GM12874 (cell line): ENCODE measurements at regions not wholly inside any gene's neighbourhood (a gene's known extent, or its start where the extent isn't known, plus 50 kb on each side); places are given as distances from the start of the nearest gene placed in this dataset.

Experiments used
- CTCF ChIP-seq: IDR thresholded peaks from 2 replicates; pipeline ENCODE4 v1.5.1; 2011; ENCODE audit warnings: low read depth, mild to moderate bottlenecking, control low read depth, low read length, moderate library complexity; ENCODE audit not compliant: insufficient read depth

GRCh38 chr11:128338811-128339210, 248.5 kb downstream of the ETS1 start:
- no peak for TF ChIP-seq CTCF

DNA sequence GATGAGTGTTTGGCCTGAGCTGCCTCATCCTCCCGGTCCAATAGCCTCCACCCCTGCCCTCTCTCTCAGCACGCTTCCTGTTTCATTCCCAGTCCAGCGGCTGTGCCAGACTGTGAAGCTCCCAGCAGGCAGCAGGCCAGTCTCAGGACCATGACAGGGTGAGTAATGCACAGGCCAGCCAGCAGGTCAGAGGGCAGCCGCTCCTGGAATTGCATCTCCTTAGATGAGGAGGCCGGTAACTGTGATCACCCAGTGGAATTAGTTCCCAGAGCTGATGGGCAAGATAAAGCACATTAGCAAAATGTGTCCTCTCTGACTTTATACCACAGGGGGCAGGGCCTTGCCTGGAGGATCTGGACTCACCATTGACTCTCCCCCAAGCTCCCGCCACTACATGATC, 251.2 kb downstream of the ETS1 start:
- no peak for TF ChIP-seq CTCF

- no peak for TF ChIP-seq CTCF
These were observed 251.6 kb downstream of the ETS1 start for GRCh38 chr11:128335729-128336128.

DNA sequence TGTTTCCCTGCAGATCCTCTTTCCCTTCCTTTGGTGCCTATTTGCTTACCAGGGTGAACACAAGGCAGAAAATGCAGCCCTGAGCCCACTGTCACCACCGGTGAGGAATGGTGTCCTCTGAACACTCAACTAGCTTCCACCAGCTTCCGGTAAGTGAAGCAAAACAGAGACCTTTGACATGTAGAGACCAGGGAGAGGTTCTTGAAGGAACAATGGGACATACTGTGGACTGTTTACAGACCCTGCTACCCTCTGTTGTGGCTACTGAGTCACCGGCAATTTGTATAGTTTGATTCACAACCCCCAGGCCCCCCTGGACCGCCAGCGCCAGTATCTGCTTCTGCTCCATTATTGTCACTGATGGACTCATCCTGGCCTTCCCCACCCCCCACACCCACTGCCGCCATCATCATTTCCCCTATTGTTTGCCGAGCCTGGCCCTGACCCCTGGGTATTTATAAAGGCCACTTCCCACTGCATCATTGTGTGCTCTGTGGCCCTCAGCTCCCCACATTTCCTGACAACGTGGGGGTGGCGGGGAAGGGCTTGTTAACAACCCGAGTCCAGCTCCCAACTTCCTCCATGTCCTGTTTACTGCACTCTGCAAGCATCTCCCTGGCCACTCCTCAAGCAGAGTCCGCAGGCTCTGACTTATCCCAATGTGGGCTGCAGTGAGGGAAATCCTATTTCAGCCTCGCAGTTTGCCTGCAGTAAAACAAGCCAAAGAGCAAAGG, 252.9 kb downstream of the ETS1 start:
- TF ChIP-seq CTCF: no peak

DNA sequence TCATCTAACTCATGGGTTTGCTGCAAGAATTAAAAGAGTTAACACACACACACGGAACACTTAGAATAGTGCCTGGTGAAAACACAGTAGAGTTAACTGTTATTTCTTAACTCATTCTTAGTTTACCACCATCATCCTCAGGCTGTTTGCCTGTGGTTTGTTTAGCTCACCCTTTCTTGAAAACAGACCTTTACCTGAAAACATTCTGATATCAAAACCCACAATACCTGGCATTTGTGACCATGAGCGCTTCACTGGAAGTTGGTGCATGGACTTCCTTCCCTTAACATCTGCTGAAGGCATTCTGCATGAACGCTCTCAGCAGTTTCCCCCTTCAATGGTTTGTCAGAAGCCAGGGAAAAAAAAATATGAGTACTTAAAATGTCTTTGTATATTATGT, 256.0 kb downstream of the ETS1 start:
- no peak for TF ChIP-seq CTCF

DNA sequence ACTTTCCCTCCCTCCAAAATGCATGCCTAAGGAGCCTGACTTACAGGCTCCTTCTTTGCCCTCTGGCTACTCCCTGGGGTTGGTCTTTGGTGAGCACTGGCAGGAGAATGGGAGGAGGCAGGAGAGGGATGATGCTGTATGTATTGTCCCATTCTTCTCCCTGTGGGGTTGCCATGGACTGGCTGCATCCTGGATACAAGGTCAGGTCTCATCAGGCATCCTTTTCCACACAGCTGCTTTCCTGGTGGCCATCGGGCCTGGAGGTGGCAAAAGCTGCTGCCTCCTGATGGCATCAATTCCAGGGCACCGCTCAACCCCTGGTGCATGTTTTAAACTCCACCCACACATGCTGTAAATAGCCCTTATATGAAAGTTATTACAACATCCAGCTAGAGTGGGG, 257.2 kb downstream of the ETS1 start:
- TF ChIP-seq CTCF: no peak

DNA sequence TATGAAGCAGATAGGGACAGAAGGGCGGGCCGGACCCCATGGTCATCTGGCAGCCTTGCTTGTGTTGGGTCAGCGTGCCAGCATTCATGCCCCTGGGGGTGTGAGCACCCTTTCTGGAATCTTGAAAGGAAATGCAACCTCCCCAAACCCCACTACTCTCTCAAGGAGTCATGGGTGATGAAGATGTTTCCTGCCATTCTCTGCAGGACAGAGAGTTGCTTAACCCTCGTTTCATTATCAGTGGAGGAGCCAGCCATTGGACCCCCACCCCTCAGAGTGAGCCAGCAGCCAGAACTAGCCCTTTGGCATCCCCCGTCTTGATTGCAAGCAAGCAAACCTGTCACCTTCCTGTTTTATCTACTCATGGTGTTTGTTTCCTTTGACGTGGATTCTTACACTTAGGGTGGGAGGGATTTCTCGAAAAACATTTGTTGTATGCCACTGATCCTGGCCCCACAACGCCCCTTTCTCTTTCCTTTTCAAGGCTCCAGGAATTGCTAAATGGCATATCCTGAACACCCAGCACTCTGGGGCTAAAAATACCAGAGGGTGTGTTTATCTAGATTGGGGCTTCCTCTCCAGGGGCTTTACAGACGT, 258.3 kb downstream of the ETS1 start:
- TF ChIP-seq CTCF: no peak
